ENCODE measurements at regions not wholly inside any gene's neighbourhood (a gene's known extent, or its start where the extent isn't known, plus 50 kb on each side); places are given as distances from the start of the nearest gene placed in this dataset.

DNA sequence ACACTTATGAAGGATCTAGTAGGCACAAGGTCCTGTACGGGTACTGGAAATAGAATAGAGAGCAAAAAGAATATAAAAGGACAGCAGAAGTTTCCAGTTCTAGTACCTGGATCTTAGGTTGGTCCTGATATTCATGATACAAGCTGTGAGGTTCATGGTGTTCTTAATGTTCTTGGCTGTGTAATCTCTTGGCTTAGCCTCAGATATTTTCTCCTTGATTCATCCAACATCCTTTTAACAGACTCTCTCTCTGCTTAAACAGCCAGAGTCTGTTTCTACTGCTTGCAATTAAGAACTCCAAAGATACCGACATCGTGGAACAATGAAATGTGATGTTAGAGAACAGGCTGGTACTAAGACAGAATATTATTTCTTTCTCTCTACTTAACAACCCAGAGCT lies 49.9 kb downstream of the CNTN3 start:
- no peak for DNase-seq (ENCODE audit: low read depth)
- Histone ChIP-seq H3K4me3 (ENCODE audit: low read depth, low read length) (no peak overlapping the region), H3K27me3 (ENCODE audit: control insufficient read depth, insufficient read depth, low read length) (no peaks in the 10 kb centered on the region), H3K36me3 (ENCODE audit: control insufficient read depth, insufficient read depth, low read length) (no peaks in the 10 kb centered on the region)
- TF ChIP-seq, protein P1, sequence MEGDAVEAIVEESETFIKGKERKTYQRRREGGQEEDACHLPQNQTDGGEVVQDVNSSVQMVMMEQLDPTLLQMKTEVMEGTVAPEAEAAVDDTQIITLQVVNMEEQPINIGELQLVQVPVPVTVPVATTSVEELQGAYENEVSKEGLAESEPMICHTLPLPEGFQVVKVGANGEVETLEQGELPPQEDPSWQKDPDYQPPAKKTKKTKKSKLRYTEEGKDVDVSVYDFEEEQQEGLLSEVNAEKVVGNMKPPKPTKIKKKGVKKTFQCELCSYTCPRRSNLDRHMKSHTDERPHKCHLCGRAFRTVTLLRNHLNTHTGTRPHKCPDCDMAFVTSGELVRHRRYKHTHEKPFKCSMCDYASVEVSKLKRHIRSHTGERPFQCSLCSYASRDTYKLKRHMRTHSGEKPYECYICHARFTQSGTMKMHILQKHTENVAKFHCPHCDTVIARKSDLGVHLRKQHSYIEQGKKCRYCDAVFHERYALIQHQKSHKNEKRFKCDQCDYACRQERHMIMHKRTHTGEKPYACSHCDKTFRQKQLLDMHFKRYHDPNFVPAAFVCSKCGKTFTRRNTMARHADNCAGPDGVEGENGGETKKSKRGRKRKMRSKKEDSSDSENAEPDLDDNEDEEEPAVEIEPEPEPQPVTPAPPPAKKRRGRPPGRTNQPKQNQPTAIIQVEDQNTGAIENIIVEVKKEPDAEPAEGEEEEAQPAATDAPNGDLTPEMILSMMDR (IDR thresholded peaks at IDR 0.05; ENCODE audit: insufficient read depth, low read length, poor library complexity, severe bottlenecking), result no peak

DNA sequence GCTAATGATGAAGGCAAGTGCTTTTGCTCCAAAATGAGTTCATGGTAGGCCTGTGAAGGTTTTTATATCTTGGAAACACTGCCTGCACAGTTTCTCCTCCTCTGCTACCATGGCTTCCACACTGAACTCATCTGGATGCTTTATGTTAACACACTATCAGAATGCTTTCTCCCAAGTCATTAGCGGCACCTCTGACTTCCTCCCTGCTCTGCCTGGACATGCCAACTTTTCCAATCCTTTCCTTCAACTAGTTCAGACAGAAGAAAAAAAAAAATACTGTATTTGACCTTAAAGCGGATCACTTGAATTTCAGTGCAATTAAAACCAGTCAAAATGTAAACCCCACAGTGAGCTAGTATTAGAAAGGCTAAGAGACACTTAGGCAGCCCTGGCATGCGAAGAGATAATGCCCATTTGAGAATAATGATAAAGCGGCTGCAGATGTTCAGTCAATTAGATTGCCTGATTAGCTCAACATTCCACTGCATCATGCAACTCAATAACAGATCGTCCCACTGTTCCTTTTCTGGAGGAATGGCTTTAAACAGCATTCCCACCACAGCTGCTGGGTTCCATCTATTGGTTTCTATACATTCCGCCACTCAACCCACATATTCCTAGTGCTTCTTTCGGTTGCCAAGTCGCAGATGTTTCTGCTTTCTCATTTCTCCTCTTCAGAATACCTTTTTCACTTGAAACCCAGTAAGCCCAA lies 51.7 kb downstream of the CNTN3 start:
- no peak overlapping the region for H3K4me3 ChIP-seq (ENCODE audit: low read depth, low read length)
- TF ChIP-seq, protein P1 (IDR thresholded peaks at IDR 0.05; ENCODE audit: insufficient read depth, low read length, poor library complexity, severe bottlenecking), result no peak
- H3K27me3 ChIP-seq (ENCODE audit: control insufficient read depth, insufficient read depth, low read length), result no peaks in the 10 kb centered on the region
- DNase-seq (ENCODE audit: low read depth), result no peak
- H3K36me3 ChIP-seq (ENCODE audit: control insufficient read depth, insufficient read depth, low read length), result no peaks in the 10 kb centered on the region

DNA sequence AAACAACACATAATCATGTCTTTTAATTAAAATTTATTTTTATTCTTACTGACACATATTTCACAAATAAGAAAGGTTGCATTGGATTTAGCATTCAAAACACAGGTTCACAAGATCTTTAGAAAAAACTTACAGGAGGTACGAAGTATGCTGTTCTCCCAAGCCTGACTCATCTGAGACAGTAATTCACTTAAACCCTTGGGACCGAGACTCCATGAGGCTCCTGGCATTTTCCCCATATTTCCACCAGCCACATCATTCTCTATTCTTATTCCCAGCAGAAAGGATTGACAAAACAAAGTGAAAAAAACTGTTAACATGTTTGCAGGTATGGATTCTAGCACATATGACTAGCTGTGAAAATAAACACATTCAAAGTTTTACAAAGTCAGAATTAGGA lies 52.6 kb downstream of the CNTN3 start:
- no peaks in the 10 kb centered on the region for H3K27me3 ChIP-seq (ENCODE audit: control insufficient read depth, insufficient read depth, low read length)
- no peaks in the 10 kb centered on the region for H3K36me3 ChIP-seq (ENCODE audit: control insufficient read depth, insufficient read depth, low read length)
- no peak overlapping the region for H3K4me3 ChIP-seq (ENCODE audit: low read depth, low read length)
- DNase-seq (ENCODE audit: low read depth), result no peak
- TF ChIP-seq, protein P1 (IDR thresholded peaks at IDR 0.05; ENCODE audit: insufficient read depth, low read length, poor library complexity, severe bottlenecking), result no peak

DNA sequence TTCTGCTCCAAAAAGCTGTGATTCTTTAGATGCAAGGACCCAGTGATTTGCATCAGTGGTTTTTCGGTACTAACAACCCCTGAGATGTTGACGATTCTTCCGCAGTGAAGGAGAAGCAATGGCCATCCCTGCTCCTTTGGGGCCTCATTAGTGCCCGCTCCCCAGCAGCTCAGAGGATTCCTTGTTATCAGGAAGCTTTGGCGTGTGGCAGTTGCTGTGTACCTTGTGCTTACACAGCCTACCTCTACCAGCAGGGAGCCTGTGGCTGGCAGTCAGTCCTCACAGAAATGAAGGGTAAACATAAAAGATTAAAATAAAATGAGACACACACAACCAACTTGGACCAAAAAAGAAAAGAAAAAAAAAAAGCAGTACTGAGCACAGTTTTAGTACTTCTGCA lies 55.2 kb downstream of the CNTN3 start:
- H3K27me3 ChIP-seq (ENCODE audit: control insufficient read depth, insufficient read depth, low read length), result no peaks in the 10 kb centered on the region
- TF ChIP-seq, protein P1 (IDR thresholded peaks at IDR 0.05; ENCODE audit: insufficient read depth, low read length, poor library complexity, severe bottlenecking), result no peak
- no peak overlapping the region for H3K4me3 ChIP-seq (ENCODE audit: low read depth, low read length)
- DNase-seq (ENCODE audit: low read depth), result no peak
- no peaks in the 10 kb centered on the region for H3K36me3 ChIP-seq (ENCODE audit: control insufficient read depth, insufficient read depth, low read length)

DNA sequence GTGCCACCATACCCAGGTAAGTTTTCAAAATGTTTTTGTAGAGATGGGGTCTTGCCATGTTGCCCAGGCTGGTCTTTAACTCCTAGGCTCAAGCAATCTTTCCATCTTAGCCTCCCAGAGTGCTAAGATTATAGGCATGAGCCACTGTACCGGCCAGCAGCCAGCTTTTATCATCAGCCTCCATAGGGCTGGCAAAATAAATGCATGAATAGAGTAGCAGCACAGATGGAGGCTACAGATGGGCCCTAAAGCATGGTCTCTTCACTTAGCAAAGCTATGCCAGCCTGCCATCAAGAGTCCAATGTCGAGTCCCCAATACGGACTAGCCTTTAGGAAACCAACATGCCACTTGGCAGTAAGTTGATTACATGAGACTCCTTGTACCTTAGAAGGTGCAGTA lies 63.8 kb downstream of the CNTN3 start:
- no peaks in the 10 kb centered on the region for H3K36me3 ChIP-seq (ENCODE audit: control insufficient read depth, insufficient read depth, low read length)
- no peak for DNase-seq (ENCODE audit: low read depth)
- TF ChIP-seq, protein P1 (IDR thresholded peaks at IDR 0.05; ENCODE audit: insufficient read depth, low read length, poor library complexity, severe bottlenecking), result no peak
- no peak overlapping the region for H3K4me3 ChIP-seq (ENCODE audit: low read depth, low read length)
- H3K27me3 ChIP-seq (ENCODE audit: control insufficient read depth, insufficient read depth, low read length), result no peaks in the 10 kb centered on the region

DNA sequence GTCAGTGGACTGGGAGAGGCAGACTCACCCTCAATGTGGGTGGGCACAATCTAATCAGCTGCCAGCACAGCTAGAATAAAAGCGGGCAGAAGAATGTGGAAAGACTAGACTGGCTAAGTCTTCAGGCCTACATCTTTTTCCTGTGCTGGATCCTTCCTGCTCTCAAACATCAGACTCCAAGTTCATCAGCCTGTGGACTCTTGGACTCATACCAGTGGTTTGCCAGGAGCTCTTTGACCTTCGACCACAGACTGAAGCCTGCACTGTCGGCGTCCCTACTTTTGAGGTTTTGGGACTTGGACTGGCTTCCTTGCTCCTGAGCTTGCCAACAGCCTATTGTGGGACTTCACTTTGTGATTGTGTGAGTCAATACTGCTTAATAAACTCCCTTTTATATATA lies 68.0 kb downstream of the CNTN3 start:
- TF ChIP-seq, protein P1 (IDR thresholded peaks at IDR 0.05; ENCODE audit: insufficient read depth, low read length, poor library complexity, severe bottlenecking), result no peak
- H3K4me3 ChIP-seq (ENCODE audit: low read depth, low read length), result no peak overlapping the region
- DNase-seq (ENCODE audit: low read depth), result no peak

More for the DNA sequence above, 68.0 kb downstream of the CNTN3 start:
- no peaks in the 10 kb centered on the region for H3K36me3 ChIP-seq (ENCODE audit: control insufficient read depth, insufficient read depth, low read length)
- H3K27me3 ChIP-seq (ENCODE audit: control insufficient read depth, insufficient read depth, low read length), result no peaks in the 10 kb centered on the region

Measured in kidney epithelial cell (primary cell).